NCI-H2196 treated with DMSO at 0.1 percent for 48 hours (cell line): ENCODE measurements at regions not wholly inside any gene's neighbourhood (a gene's known extent, or its start where the extent isn't known, plus 50 kb on each side); places are given as distances from the start of the nearest gene placed in this dataset.
"Not testable (repeated sequence)": the region's sequence is repeated elsewhere in the genome, so short reads cannot be mapped to it uniquely, and the experiment has no call there.

ENCODE experiments used
- DNase-seq: peaks from one replicate; lab custom pipeline; 2025; ENCODE audit not compliant: unreplicated experiment; lab: John Stamatoyannopoulos, UW

GRCh38 chr7:81074406-81074805, 155.6 kb upstream of the SEMA3C start:
- DNase-seq = no peak

- DNase-seq = no peak
These were observed 155.0 kb upstream of the SEMA3C start for GRCh38 chr7:81073931-81074251.

- no peak for DNase-seq
These were observed 152.1 kb upstream of the SEMA3C start for GRCh38 chr7:81070956-81071355.

GRCh38 chr7:81066797-81067196, 147.9 kb upstream of the SEMA3C start:
- no peak for DNase-seq

GRCh38 chr7:81064426-81064825, 145.6 kb upstream of the SEMA3C start:
- no peak for DNase-seq

- DNase-seq = no peak
These were observed 143.9 kb upstream of the SEMA3C start for GRCh38 chr7:81062755-81063154.

- DNase-seq = not testable (repeated sequence)
These were observed 138.6 kb upstream of the SEMA3C start for GRCh38 chr7:81057469-81057868.

GRCh38 chr7:81053623-81054022, 134.8 kb upstream of the SEMA3C start:
- DNase-seq = no peak

- DNase-seq = no peak
These were observed 133.1 kb upstream of the SEMA3C start for GRCh38 chr7:81051811-81052413.

GRCh38 chr7:81045491-81046030, 126.7 kb upstream of the SEMA3C start:
- DNase-seq = no peak

GRCh38 chr7:81042646-81043045, 123.8 kb upstream of the SEMA3C start:
- not testable (repeated sequence) for DNase-seq

GRCh38 chr7:81040496-81040895, 121.6 kb upstream of the SEMA3C start:
- DNase-seq = no peak

- DNase-seq = no peak
These were observed 118.0 kb upstream of the SEMA3C start for GRCh38 chr7:81036871-81037270.

GRCh38 chr7:81036057-81036456, 117.2 kb upstream of the SEMA3C start:
- DNase-seq = no peak

- DNase-seq = no peak
These were observed 113.1 kb upstream of the SEMA3C start for GRCh38 chr7:81031996-81032395.

- no peak for DNase-seq
These were observed 112.4 kb upstream of the SEMA3C start for GRCh38 chr7:81031243-81031642.

GRCh38 chr7:81030472-81030871, 111.6 kb upstream of the SEMA3C start:
- DNase-seq = no peak

- no peak for DNase-seq
These were observed 110.7 kb upstream of the SEMA3C start for GRCh38 chr7:81029511-81029910.

GRCh38 chr7:81025360-81025759, 106.5 kb upstream of the SEMA3C start:
- no peak for DNase-seq

GRCh38 chr7:81014908-81015307, 96.1 kb upstream of the SEMA3C start:
- no peak for DNase-seq

- DNase-seq = no peak
These were observed 95.4 kb upstream of the SEMA3C start for GRCh38 chr7:81014266-81014665.

- DNase-seq = no peak
These were observed 94.4 kb upstream of the SEMA3C start for GRCh38 chr7:81013083-81013817.

- no peak for DNase-seq
These were observed 90.0 kb upstream of the SEMA3C start for GRCh38 chr7:81008901-81009300.
